ENCODE measurements at regions not wholly inside any gene's neighbourhood (a gene's known extent, or its start where the extent isn't known, plus 50 kb on each side); places are given as distances from the start of the nearest gene placed in this dataset.

DNA sequence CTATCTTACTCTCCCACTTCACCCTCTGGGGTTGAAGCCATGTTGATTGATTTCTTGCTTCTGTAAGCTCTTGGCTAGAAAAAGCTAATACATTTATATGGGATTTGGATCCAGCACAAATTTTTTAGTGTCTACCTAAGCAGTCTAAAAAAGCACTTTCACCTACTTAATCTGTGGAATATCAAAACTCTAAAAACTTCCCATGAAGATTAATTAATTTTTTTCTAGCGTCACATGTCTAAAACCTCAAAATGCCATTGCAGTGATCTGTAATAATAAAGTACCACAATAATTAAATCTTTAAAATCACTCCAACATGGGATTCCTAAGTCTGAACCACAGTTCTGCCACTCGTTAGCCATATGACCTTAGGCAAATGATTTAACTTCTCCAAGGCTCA lies 180.1 kb downstream of the EN1 start:
- DNase-seq (ENCODE audit: low read depth, low spot score) = peak; percentile 31
- H3K4me3 ChIP-seq (ENCODE audit: low read depth, low read length) = no peak overlapping the region
- CTCF ChIA-PET = interaction anchor here (1.3 to 4.1 kb wide), 2 partner anchors 20 to 187 kb away, joined by 4 to 29 read pairs; no protein-coding TSS in a partner anchor
- TF ChIP-seq CTCF (IDR thresholded peaks at IDR 0.05; ENCODE audit: insufficient read depth, low read length, missing control alignments) = no peak
- POLR2A ChIA-PET = no interaction called here

GRCh38 chr2:118665784-118666529 lies 181.5 kb downstream of the EN1 start:
- no peak for DNase-seq (ENCODE audit: low read depth, low spot score)
- no peak for TF ChIP-seq CTCF (IDR thresholded peaks at IDR 0.05; ENCODE audit: insufficient read depth, low read length, missing control alignments)
- POLR2A ChIA-PET = no interaction called here
- no peak overlapping the region for H3K4me3 ChIP-seq (ENCODE audit: low read depth, low read length)
- CTCF ChIA-PET = interaction anchor here (1.1 to 2.6 kb wide), 2 partner anchors 190 to 293 kb away, joined by 3 to 10 read pairs; no protein-coding TSS in a partner anchor

- ChIA-PET POLR2A (no interaction called here), CTCF (interaction anchor here (1.3 kb wide), 1 partner anchor 46 kb away, joined by 4 read pairs; no protein-coding TSS in a partner anchor)
- no peak for DNase-seq (ENCODE audit: low read depth, low spot score)
- no peak for TF ChIP-seq CTCF (IDR thresholded peaks at IDR 0.05; ENCODE audit: insufficient read depth, low read length, missing control alignments)
- H3K4me3 ChIP-seq (ENCODE audit: low read depth, low read length) = no peak overlapping the region
These were observed 186.3 kb downstream of the EN1 start for GRCh38 chr2:118661179-118661578.

DNA sequence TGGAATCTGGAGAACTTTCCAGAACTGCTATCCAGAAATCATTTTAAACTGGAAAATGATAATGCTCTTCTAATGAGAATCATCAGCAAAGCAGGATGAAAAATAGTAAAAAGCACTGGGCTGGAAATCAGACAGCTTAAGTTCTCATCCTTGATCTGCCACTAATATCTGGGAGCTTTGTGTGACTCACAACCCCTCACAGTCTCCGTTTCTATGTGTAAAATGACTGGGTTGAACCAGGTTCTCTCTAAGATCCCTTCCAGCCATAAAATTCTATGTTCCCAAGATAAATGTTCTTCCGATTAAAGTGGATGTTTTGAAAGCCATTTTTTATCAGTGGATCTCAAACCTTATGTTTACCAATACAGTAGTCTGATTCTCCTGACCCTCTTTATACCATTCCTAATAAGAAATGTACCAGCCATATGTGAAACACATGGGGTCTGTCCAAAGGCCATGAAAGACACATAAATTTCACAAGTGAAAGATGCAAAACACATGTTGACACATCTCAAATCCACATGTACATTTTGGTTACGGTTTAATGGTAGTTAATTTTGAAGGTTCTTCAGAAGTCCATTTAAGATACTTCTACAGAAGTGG lies 188.8 kb downstream of the EN1 start:
- no peak overlapping the region for H3K4me3 ChIP-seq (ENCODE audit: low read depth, low read length)
- no peak for TF ChIP-seq CTCF (IDR thresholded peaks at IDR 0.05; ENCODE audit: insufficient read depth, low read length, missing control alignments)
- ChIA-PET CTCF (no interaction called here), POLR2A (no interaction called here)
- no peak for DNase-seq (ENCODE audit: low read depth, low spot score)

DNA sequence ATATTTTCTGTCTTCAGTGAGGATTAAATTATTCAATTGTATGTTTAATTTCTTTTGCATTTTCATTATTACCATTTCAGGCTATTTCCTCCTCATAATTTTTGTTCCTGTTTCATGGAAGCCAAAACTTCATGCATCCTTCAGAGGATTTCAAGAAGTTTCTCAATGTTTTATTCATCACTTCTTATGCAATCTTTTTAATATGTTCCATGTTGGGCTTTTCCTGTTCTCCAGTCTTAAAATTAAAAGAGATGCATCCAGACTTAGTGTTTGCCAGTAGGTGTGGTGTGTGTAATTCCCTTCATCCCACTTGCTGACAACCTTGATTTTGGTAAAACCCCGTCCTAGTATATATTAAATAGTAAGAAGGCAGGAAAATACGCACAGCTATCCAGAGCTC lies 190.0 kb downstream of the EN1 start:
- TF ChIP-seq CTCF (IDR thresholded peaks at IDR 0.05; ENCODE audit: insufficient read depth, low read length, missing control alignments) = no peak
- no peak for DNase-seq (ENCODE audit: low read depth, low spot score)
- ChIA-PET CTCF (no interaction called here), POLR2A (no interaction called here)
- no peak overlapping the region for H3K4me3 ChIP-seq (ENCODE audit: low read depth, low read length)

DNA sequence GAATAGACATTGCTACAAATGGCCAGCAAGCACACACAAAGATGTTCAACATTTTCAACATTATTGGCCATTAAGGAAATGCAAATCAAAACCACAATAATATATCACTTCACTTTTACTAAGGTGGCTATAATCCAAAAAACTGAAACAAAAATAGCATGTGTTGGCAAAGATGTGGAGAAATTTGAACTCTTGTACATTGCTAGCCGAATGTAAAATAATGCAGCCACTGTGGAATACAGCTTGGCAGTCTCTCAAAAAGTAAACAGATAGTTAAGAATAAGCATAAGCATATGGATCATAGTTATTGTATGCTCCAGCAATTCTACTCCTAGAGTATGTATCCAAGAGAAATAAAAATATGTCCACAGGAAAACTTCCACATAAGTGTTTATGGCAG lies 192.5 kb downstream of the EN1 start:
- DNase-seq (ENCODE audit: low read depth, low spot score) = peak; percentile 41
- no peak for TF ChIP-seq CTCF (IDR thresholded peaks at IDR 0.05; ENCODE audit: insufficient read depth, low read length, missing control alignments)
- H3K4me3 ChIP-seq (ENCODE audit: low read depth, low read length) = no peak overlapping the region
- CTCF ChIA-PET = no interaction called here
- POLR2A ChIA-PET = no interaction called here

All from AG04449 (cell line).